GM19239 (cell line): ENCODE measurements at regions not wholly inside any gene's neighbourhood (a gene's known extent, or its start where the extent isn't known, plus 50 kb on each side); places are given as distances from the start of the nearest gene placed in this dataset.

ENCODE experiments used
- DNase-seq: peaks from one replicate; pipeline ENCODE4 v3.0.0; 2011; ENCODE audit warnings: low spot score; ENCODE audit not compliant: insufficient read length
- FAIRE-seq: peaks from 2 replicates; lab custom pipeline; 2011; peaks lifted over from hg19 to GRCh38; lab: Jason Lieb, UNC

DNA sequence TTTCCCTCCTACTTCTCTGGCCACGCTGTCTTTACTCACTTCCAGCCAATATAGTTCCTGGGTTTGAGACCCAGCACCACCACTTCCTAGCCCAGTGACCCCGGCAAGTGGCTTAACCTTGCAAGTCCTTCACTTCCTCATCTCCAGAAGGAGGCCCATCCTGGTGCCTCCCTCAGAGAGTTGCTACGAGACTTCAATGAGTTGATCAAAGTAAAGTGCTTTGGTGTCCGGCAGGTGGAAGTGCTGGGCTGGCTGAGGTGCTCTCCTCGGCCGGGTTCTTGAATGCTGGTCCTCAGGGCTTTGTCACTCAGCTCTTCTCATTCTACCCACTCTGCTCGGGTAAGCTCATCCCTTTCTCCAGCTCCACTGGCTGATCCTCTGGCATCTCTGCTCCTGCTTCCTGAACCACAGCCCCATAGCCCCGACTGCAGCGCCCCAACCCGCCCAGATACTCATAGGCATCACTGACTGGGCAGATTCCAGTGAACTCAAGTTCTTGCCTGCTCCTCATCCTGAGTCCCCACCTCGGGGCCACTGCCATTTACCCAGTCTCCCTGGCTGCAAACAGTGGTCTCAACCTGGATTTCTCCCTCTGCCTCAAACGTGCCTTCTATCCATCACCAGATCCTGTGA lies 75.8 kb upstream of the WNT4 start:
- DNase-seq (no peak), FAIRE-seq (no peak)

DNA sequence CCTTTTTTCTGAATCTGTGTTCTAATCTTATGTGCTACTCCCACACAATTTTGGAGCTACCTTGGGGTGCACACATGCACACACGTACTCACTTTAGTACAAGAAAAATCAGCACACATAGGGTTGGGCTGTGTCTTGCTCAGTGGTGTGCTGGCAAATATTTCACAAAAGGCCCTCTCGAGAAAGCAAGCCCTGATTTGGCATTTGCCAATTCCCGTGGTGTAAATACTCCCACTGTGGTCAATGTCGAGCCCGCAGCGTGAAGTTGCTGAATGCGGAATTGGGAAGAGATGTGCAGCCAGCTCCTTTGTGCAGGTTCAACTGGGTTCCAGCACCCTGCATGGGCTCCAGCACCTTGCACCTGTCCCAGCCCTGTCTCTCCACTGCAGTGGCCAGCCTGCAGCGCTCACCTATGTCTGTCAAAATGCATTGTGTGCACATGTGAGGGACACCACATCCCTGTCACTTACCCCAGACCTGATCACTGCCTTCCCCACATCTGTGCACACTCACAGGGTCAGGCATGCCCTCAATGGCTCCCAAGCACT lies 78.4 kb upstream of the WNT4 start:
- FAIRE-seq (no peak), DNase-seq (no peak)

DNA sequence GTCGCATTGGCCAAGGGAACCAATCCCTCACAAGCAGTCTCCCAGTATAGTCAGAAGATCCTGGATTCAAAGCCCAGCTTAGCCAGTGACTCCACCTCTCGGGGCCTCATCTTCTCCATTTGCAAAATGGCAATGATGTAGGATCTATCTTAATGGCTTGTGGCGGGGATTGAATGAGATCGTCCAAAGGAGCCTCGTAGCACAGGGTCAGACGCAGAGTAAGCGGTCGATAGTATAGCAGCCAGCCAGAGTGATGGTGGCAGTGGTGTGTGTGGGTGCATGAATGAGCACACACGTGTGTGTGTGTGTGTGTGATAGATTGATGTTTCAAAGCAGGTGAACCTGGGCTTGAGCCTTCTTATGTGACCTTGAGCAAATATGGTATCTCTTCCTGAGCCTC lies 79.8 kb upstream of the WNT4 start:
- FAIRE-seq (no peak), DNase-seq (no peak)

DNA sequence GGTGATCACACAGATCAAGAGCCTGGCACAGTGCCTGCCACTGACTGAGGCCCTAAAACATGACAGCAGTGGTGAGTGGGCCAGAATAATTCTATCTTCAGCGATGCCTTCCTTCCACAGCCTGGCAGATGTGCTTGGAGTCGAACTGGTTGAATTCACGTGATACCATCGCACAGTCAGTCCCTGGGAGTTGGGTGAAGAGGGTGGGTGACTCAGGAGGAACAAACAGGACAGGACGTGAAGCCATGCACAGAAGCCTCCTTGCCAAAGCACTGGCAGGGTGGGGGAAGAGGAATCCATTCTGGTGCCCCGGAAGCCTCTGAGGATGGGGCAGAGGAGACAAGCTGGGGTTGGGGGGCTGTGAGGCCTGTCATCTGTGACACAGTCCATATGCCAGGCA lies 80.3 kb upstream of the WNT4 start:
- no peak for DNase-seq
- no peak for FAIRE-seq

DNA sequence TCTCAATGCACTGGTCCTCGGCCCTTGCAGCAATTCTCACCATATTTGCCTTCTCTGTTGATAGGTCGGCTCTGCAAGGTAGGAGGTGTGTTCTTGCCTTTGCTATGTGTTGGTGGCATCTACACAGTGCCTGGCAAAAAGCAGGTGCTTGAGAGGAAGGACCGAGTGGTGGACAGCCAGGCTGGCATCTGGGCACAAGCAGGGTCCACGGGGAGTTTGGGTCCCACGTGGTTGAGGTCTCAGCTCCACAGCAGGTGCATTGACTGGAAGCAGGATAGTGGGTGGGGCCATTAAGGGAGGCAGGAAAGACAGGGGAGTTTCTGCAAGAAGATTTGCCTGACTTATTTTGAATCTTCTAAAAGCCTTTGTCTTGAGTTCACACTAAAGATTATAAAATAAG lies 81.2 kb upstream of the WNT4 start:
- DNase-seq, result no peak
- FAIRE-seq, result no peak

DNA sequence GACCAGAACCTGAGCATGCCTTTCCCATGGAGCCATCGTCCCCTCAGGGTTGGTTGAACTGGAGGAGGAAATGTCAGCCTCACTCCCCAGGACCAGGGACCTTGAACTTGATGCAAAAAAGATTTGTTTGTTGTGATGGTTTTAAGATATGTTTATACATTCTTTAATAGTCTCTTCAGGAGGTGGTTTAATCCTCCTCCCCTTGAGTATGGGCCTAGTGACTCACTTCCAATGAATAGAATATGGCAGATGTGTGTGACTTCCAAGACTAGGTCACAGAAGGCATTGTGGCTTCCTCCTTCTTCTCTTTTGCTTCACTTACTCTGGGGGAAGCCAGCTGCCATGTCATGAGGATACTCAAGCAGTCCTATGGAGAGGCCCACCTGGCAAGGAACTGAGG lies 81.7 kb upstream of the WNT4 start:
- FAIRE-seq, result no peak
- no peak for DNase-seq

DNA sequence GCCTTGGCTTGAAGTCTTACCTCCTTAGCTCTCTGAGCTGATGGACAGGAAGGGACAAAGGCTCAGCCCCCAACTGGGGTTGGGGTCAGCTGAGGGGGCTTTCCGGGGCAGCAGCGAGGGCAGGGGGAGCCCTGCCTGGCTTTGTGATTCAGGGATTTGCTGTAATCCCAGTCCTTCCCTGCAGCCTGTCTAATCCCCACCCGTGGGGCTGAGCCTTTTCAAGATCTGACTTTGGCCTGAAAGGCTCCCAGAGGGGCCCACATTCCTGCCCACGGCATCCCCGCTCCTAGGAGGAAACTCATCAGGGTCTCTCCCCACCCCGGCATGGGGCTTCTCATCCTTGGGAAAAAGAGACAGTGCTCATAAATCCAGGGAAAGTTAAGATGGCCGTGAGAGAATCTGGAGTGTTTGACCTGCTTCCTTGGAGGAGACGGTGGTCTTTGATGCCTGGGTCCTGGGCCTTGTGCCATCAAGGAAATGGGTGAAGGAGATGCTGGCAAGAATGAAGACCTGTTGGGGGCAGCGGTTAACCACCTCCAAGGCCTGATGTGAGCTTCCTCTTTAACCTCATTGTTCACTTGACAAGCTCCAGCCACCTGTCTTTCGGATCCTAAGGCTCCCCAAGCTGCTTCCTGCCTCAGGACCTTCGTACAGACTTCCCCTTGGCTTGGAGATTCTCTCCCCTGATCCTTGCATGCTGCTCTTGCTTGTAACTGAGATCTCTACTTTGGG lies 83.1 kb upstream of the WNT4 start:
- no peak for DNase-seq
- FAIRE-seq, result no peak

DNA sequence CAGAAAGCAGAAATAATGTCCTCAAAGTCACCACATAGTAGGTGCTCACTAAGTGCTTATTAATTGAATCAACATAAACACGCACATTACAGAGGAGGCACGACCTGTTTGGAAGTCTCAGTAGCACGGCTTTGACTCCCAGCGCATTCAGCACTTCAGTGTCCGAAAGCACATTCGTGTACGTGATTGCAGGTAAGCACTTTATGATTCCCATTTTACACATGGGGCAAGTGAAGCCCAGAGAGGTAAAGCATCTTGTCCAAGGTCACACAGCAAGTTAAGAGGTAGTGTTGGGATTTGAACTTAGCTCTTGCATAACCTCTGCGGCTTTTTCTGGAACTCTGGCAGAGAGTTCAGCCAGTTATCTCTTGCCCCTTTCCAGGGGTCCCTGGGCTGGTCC lies 85.2 kb upstream of the WNT4 start:
- FAIRE-seq (no peak), DNase-seq (no peak)

DNA sequence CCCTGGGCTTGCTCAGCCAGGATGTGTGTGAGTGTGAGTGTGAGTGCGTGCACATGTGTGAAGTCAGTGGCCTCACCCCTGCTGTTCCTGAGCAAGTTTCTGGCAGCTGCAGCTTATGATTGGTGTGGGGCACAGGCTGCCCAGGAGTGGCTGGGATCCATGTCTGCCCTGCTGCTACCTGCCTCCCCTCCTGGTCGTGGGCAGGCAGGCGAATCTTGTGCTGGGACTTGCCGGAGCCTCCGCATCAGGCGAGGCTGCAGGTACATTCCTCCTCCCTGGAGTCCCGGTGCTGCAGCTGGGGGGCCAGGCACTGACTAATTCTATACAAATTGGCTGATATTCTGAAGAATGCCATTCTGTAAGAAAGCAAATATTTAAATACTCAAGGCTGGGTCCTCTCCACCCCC lies 85.6 kb upstream of the WNT4 start:
- DNase-seq, result no peak
- FAIRE-seq, result no peak

DNA sequence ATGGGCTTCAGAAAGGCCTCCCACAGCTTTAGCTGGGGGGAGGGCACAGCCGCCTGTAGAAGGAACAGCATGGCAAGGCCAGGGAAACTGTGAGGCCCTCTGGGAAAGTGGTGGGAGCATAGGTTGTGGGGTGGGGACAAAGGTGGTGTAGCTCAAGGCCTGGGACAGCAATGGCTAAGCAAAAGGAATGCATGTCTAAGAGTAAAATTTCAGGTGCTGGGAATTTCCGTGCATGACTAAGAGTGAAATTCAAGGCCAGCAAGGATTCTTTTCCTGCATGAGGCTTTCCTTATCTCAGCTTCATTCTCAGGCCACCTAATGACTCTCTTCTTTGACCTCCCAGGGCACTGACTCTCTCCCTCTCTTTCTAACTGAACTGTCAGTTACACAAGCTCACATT lies 86.5 kb upstream of the WNT4 start:
- DNase-seq, result no peak
- no peak for FAIRE-seq

DNA sequence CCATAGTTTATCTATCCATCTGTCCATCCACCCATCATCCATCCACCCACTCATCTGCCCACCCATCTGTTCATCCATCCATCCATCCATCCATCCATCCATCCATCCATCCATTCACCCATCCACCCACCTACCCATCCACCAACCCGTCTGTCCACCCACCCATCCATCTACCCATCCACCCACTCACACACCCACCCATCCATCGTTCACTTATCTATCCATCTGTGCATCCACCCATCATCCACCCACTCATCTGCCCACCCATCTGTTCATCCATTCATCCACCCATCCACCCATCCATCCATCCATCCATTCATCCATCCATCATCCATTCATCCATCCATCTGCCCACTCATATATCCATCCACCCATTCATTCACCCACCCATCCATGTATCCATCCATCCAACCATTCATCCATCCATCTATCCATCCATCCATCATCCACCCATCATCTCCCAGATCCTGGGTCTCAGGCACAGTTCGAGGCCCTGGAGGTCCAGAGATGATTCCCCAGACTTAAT lies 88.2 kb upstream of the WNT4 start:
- DNase-seq, result no peak
- FAIRE-seq, result no peak

DNA sequence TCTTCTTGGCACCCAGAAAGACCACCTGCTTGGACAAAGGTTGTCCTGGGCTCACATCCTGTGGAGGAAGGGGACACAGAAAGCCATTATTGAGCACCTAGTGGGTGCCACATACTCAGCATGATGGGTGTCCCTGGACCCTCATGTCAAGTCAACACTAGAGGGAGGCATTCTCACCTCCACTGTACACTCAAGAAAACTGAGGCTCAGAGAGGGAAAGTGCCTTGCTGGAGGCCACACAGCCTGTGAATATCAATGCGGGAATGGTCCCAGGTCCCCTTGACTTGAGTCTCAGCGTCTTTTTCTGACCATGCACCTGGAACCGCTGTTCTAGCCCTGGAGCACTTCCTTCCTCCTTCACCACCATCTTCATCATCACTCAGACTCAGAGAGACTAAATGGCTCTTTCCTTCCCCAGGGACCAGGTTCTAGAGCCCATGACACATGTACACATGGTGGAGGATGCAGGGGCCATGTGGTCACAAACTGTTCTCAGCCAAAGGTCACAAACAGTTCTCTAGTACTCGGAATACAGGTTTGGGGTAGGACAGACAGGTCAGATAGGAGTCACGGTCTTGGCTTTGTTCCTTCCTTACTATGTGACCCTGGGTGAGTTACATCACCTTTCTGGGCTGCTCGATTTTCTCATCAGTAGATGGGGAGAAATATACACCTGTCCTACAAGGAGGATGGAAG lies 89.2 kb upstream of the WNT4 start:
- no peak for FAIRE-seq
- no peak for DNase-seq

DNA sequence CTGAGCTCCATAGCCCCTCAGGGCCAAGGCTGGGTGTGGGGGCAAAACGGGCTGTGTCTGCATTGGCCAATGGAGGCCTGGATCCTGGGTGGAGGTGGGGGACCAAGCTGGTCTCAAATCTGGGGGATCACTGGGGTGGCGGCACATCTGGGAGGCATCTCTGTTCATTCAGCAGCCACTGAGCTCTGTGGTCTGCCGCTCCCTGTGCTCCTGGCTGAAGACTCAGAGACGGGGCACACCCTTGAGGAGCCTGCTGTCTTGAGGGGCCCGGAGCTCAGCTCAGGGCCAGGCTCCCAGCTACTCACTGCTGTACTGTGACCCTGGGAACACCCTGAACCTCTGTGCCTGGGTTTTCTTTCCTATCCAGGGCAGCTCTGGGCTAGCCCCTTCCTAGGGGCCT lies 90.3 kb upstream of the WNT4 start:
- FAIRE-seq, result no peak
- DNase-seq, result no peak

DNA sequence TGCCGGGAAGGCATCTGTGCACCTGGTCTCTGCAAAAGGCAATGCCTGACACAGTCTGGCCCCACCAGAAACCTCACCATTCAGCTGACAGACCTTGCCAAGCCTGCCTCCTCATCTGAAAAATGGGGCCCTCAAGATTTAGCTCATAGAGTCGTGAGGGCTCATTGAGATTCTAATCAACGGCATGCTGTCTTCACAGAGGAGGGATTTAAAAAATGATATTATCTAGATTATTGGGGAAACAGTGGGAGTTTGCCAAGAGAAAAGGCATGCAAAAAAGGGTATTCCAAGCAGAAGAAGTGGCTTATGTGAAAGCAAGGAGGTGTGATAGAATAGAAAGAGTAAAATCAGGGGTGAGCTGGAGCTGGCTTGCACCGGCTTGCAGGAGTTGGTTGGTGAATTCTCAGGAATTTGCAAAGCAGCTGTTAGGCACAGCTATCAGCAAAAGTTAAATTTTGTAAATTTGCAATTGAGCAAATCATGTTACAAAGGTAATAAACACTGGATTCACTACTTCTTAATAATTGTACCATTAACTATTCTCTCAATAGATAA lies 91.7 kb upstream of the WNT4 start:
- no peak for FAIRE-seq
- DNase-seq, result no peak

DNA sequence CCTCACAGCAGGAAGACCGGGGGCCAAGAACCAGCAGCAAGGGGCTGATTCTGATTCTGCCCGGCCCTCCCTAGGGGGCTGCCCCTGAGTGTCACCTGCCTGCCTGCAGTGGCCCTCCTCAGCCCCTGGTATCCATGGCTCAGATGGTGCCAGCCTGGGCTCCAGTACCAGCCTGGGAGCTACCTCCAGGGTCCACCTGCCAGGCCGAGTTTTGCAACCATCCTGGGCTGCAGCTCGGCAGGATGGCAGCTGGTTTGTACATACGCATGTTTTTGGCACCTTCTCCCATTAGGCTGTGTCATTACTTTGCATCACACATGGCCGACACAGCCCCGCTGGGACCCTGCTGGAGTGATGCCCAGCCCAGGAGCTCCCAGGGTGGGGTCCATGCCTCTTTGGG lies 93.3 kb upstream of the WNT4 start:
- FAIRE-seq (no peak), DNase-seq (no peak)

DNA sequence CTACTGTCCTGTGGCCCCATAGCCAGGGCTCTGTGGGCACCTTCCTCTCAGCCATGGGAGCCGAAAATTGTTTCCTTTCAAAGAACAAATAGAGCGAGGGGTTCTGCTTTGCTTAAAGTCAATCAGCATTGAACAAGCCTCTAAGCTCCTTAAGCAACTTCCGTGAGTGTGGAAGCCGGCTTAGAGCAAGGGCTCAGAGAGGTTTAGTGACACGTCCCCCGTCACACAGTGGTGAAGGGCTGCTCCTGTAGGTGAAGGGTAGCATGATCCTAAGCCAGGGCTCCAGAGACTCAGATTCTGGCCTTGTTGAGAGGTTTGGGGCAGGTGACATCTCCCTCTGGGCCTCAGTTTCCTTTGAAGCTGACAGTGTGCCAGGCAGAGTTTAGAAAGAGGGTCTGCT lies 94.0 kb upstream of the WNT4 start:
- DNase-seq, result no peak
- FAIRE-seq, result no peak

DNA sequence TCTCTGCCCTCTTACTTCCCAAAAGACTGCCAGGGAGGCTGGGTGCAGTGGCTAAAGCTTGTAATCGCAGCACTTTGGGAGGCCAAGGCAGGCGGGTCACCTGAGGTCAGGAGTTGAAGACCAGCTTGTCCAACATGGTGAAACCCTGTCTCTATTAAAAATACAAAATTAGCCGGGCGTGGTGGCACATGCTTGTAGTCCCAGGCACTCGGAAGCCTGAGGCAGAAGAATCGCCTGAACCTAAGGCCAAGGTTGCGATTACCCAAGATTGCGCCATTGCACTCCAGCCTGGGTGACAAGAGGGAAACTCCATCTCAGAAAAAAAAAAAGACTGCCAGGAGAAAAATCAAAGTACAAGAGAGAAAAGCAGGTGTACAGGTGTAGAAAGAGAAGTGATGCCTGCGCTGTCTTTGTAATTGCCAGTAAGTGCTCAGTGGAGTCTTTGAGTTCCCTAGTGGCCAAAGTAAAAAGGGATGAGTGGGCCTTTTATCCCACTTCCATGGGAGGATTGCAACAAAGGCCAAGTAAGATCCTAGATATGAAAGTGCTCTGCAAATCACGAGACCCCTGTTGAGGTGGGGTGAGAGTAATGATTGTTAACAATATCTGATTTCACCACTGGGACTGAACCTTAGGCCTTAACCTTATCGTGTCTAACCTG lies 94.7 kb upstream of the WNT4 start:
- no peak for DNase-seq
- FAIRE-seq, result no peak

DNA sequence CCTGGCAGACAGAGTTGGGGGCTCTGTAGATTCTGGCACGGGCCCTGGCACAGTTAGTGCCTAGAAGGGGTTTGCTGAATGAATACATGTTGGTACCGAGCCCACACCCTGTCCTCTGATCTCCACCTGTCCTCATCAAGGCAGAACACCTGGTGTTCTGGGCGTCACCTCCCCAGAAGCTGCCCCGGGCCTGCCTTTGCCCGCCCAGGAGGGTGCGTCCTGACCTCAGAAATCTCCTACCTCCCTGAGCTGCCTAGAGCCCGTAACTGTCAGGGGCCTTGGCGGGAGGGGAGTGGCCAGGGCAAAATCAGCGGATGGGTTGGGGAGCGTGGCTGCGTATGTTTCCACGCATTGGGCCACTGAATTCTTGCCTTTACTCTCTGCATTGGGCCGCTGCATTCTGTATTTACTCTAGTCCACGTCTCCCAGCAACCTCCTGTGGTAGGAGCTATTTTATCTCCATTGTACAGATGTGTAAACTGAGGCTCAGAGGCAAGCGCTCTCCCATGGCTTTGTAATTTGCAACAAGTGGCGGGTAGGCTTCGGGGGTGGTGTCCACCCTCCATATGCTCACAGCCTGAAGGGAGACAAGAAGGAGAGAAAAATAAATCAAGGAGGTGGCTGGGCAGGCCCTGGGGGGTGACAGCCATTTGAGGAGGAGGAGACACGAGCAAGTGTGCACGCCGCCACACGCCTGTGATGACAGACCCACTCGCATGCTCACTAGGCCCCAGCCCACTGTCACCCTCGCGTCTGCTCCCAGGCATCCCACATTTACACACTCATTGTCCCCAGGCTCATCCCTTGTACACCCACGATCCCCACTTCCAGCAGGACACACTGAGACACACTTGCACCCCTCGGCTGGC lies 95.7 kb upstream of the WNT4 start:
- DNase-seq (no peak), FAIRE-seq (no peak)

DNA sequence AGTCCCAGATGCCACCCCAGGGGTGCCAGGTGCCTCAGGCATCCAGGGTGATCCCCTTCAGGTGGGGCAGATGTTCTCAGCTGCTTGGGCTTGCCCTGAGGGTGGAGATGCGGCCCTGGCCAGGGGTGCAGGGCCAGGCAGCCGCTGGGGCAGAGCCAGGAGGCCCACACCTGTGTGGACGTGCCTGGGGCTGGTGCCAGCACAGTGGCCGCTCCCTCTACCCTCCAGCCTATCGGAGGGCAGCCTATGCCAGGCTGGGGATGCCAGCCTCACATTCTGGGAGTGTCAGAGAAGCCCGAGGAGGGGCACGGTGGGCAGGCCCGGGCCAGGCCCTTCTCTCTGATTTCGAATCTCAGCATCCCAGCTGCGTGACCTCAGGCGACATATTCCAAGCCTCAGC lies 96.5 kb upstream of the WNT4 start:
- FAIRE-seq (no peak), DNase-seq (no peak)
